HG03025 (cell line): ENCODE measurements at regions not wholly inside any gene's neighbourhood (a gene's known extent, or its start where the extent isn't known, plus 50 kb on each side); places are given as distances from the start of the nearest gene placed in this dataset.

Source experiments
- ATAC-seq: cut with Tn5 transposase; IDR thresholded peaks from one replicate; pipeline ENCODE4 v1.9.1; 2021; ENCODE audit warnings: mild to moderate bottlenecking, moderate library complexity; ENCODE audit not compliant: unreplicated experiment, low FRiP score

- no peak for ATAC-seq
Measured at GRCh38 chr11:23974601-23975000, 522.3 kb upstream of the LUZP2 start.

GRCh38 chr11:23976426-23976825, 520.4 kb upstream of the LUZP2 start:
- no peak for ATAC-seq

GRCh38 chr11:23976841-23977271, 520.0 kb upstream of the LUZP2 start:
- no peak for ATAC-seq

GRCh38 chr11:23988381-23989006, 508.4 kb upstream of the LUZP2 start:
- ATAC-seq: no peak

- no peak for ATAC-seq
Measured at GRCh38 chr11:23990346-23991164, 506.3 kb upstream of the LUZP2 start.

GRCh38 chr11:23991165-23991539, 505.7 kb upstream of the LUZP2 start:
- ATAC-seq: no peak

- ATAC-seq: no peak
Measured at GRCh38 chr11:23995891-23996290, 501.0 kb upstream of the LUZP2 start.

GRCh38 chr11:23997356-23997755, 499.5 kb upstream of the LUZP2 start:
- no peak for ATAC-seq

GRCh38 chr11:24005202-24005876, 491.5 kb upstream of the LUZP2 start:
- ATAC-seq: no peak

- no peak for ATAC-seq
Measured at GRCh38 chr11:24043842-24044241, 453.0 kb upstream of the LUZP2 start.

GRCh38 chr11:24046731-24047130, 450.1 kb upstream of the LUZP2 start:
- no peak for ATAC-seq

GRCh38 chr11:24056051-24056450, 440.8 kb upstream of the LUZP2 start:
- ATAC-seq: no peak

- no peak for ATAC-seq
Measured at GRCh38 chr11:24060125-24060524, 436.7 kb upstream of the LUZP2 start.

GRCh38 chr11:24064309-24064903, 432.4 kb upstream of the LUZP2 start:
- ATAC-seq: no peak

- ATAC-seq: no peak
Measured at GRCh38 chr11:24068197-24068596, 428.7 kb upstream of the LUZP2 start.

- no peak for ATAC-seq
Measured at GRCh38 chr11:24070435-24070834, 426.4 kb upstream of the LUZP2 start.

- no peak for ATAC-seq
Measured at GRCh38 chr11:24078018-24078417, 418.8 kb upstream of the LUZP2 start.

- ATAC-seq: no peak
Measured at GRCh38 chr11:24082241-24082640, 414.6 kb upstream of the LUZP2 start.

GRCh38 chr11:24082860-24083259, 414.0 kb upstream of the LUZP2 start:
- no peak for ATAC-seq

- no peak for ATAC-seq
Measured at GRCh38 chr11:24084956-24085355, 411.9 kb upstream of the LUZP2 start.

GRCh38 chr11:24086921-24087320, 409.9 kb upstream of the LUZP2 start:
- no peak for ATAC-seq
